ENCODE measurements at regions not wholly inside any gene's neighbourhood (a gene's known extent, or its start where the extent isn't known, plus 50 kb on each side); places are given as distances from the start of the nearest gene placed in this dataset.

- Histone ChIP-seq H3K4me3 (replicated peaks in 1 of 3; ENCODE audit: insufficient read depth in 1 of 3, low read depth in 2 of 3, low read length in 3 of 3) (no peak overlapping the region), H3K36me3 (replicated peaks in 1 of 2; ENCODE audit: control insufficient read depth in 1 of 2, insufficient read depth in 2 of 2, low read length in 2 of 2) (no peaks in the 10 kb centered on the region), H4K20me1 (ENCODE audit: insufficient read depth, low read length) (no peaks in the 10 kb centered on the region), H3K9me3 (ENCODE audit: low read length) (no peaks in the 10 kb centered on the region), H3K27me3 (ENCODE audit: control insufficient read depth in 1 of 2, insufficient read depth in 2 of 2, low read length in 2 of 2) (no peaks in the 10 kb centered on the region), H3K4me2 (ENCODE audit: low read depth, low read length) (no peak overlapping the region), H3K4me1 (ENCODE audit: insufficient read depth, low read length) (no peaks in the 10 kb centered on the region), H2AFZ (ENCODE audit: low read length) (no peak overlapping the region), H3K79me2 (ENCODE audit: insufficient read depth, low read length) (no peaks in the 10 kb centered on the region), H3K9ac (ENCODE audit: insufficient read depth, low read depth, low read length) (no peak overlapping the region), H3K27ac (ENCODE audit: extremely low read length, insufficient read depth, low read length) (no peak overlapping the region)
- WGBS (ENCODE audit: low lambda C conversion rate), result 11% methylated on average over 6 of the region's 6 CpGs
- intact Hi-C loops (cut with micrococcal nuclease; ENCODE audit: unreplicated experiment), result no loop called here
- DNase-seq (ENCODE audit: low spot score) (no peak), ATAC-seq (no peak), FAIRE-seq (no peak)
- ChIA-PET CTCF (ENCODE audit: low intra/inter-chr PET ratio, low total read pairs) (no interaction called here), POLR2A (no interaction called here)
- in situ Hi-C loops (cut with HindIII; ENCODE audit: extremely low pct_ligation_motif_present, low pct_unique_long_range_greater_than_20kb), result no loop called here
- no TSS peak for BruUV-seq (replicated peaks)
- TF ChIP-seq ADNP (CRISPR knock-in tag; IDR thresholded peaks at IDR 0.05), result no peak
- no peak for TF ChIP-seq TBX2 (CRISPR knock-in tag; IDR thresholded peaks at IDR 0.05; ENCODE audit: borderline replicate concordance)
- no peak for TF ChIP-seq IRX3 (CRISPR knock-in tag; IDR thresholded peaks at IDR 0.05; ENCODE audit: borderline replicate concordance, low read depth)
- no peak for TF ChIP-seq ZBTB7A (CRISPR knock-in tag; IDR thresholded peaks at IDR 0.05)
- TF ChIP-seq ISL2 (CRISPR knock-in tag; IDR thresholded peaks at IDR 0.05), result no peak
- TF ChIP-seq ZNF451 (CRISPR knock-in tag; IDR thresholded peaks at IDR 0.05), result no peak
- no peak for TF ChIP-seq ATF2 (CRISPR knock-in tag; IDR thresholded peaks at IDR 0.05)
- no peak for TF ChIP-seq NBN (conservative IDR thresholded peaks at IDR 0.05)
- TF ChIP-seq JUN (CRISPR knock-in tag; IDR thresholded peaks at IDR 0.05), result no peak
- TF ChIP-seq CBX2 (IDR thresholded peaks at IDR 0.05; ENCODE audit: low read depth, low read length), result no peak
- TF ChIP-seq CBX2 (CRISPR knock-in tag; IDR thresholded peaks at IDR 0.05; ENCODE audit: low read depth), result no peak
- TF ChIP-seq KLF11 (CRISPR knock-in tag; IDR thresholded peaks at IDR 0.05), result no peak
- no peak for TF ChIP-seq NCOA1 (CRISPR knock-in tag; IDR thresholded peaks at IDR 0.05)
Measured at GRCh38 chr2:192398236-192398635, 203.5 kb upstream of the TMEFF2 start.
